ENCODE measurements at regions not wholly inside any gene's neighbourhood (a gene's known extent, or its start where the extent isn't known, plus 50 kb on each side); places are given as distances from the start of the nearest gene placed in this dataset.

- TF ChIP-seq ZFX (IDR thresholded peaks at IDR 0.05; ENCODE audit: borderline replicate concordance), result no peak
- TF ChIP-seq, protein P1, sequence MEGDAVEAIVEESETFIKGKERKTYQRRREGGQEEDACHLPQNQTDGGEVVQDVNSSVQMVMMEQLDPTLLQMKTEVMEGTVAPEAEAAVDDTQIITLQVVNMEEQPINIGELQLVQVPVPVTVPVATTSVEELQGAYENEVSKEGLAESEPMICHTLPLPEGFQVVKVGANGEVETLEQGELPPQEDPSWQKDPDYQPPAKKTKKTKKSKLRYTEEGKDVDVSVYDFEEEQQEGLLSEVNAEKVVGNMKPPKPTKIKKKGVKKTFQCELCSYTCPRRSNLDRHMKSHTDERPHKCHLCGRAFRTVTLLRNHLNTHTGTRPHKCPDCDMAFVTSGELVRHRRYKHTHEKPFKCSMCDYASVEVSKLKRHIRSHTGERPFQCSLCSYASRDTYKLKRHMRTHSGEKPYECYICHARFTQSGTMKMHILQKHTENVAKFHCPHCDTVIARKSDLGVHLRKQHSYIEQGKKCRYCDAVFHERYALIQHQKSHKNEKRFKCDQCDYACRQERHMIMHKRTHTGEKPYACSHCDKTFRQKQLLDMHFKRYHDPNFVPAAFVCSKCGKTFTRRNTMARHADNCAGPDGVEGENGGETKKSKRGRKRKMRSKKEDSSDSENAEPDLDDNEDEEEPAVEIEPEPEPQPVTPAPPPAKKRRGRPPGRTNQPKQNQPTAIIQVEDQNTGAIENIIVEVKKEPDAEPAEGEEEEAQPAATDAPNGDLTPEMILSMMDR (IDR thresholded peaks at IDR 0.05), result no peak
Observed at GRCh38 chr5:2442496-2443354, 308.8 kb downstream of the IRX2 start.
